Left ventricle myocardium superior (tissue), 1 donor: ENCODE measurements at regions not wholly inside any gene's neighbourhood (a gene's known extent, or its start where the extent isn't known, plus 50 kb on each side); places are given as distances from the start of the nearest gene placed in this dataset.

Experiments used
- ATAC-seq: fragments of 200-7000 bp; cut with Tn5 transposase; one replicate; pipeline ENCODE4 v1.9.1; 2020; ENCODE audit warnings: mild to moderate bottlenecking, moderate library complexity
- DNase-seq: peaks from one replicate; pipeline ENCODE4 v3.0.0-alpha.2; 2020
- intact Hi-C: fragments of 100-400 bp; cut with micrococcal nuclease; formaldehyde crosslinking; loops from one replicate; pipeline ENCODE4 v1.11.0; 2022
- donor health status: DM: no; HTN: yes; CAD: no; lungs with severe emphysema.

DNA sequence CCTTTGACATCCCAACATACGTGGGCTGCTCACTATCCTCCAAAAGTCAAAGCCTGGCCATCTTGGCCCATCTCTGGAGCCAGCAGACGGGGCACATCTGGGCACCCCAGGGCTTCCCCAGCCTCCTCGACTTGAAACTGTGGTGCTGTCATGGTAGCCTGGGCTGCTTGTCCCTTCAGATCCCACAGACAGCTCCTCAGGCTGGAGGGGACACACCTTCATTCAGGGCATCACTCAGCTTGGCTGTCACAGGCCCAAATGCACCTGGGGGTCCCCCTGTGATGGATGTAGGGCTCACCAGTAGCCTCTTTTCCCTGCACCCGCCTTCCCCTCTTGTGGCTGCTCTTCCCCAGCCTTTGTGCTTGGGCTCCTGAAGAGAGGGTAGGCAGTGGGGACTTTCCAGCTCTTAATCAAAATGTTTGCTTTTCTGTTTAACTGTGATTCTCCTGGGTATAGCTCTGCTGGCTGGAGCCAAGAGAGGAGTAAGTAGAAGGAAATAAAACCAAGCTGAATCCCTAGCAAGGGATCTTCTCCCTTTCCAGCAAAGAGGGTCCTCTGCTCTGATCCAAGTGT, 92.3 kb downstream of the GYPC start:
- DNase-seq (no peak), ATAC-seq (no peak)
- intact Hi-C loops: no loop called here

- DNase-seq (no peak), ATAC-seq (no peak)
- intact Hi-C loops: no loop called here
These were observed 93.1 kb downstream of the GYPC start for GRCh38 chr2:126748929-126749518.

GRCh38 chr2:126749537-126749936, 93.6 kb downstream of the GYPC start:
- DNase-seq: no peak
- peak; percentile 64 for ATAC-seq
- intact Hi-C loops: no loop called here

GRCh38 chr2:126750506-126750905, 94.5 kb downstream of the GYPC start:
- ATAC-seq (no peak), DNase-seq (no peak)
- intact Hi-C loops: no loop called here

GRCh38 chr2:126751477-126751876, 95.5 kb downstream of the GYPC start:
- DNase-seq: no peak
- intact Hi-C loops: no loop called here
- ATAC-seq: no peak

DNA sequence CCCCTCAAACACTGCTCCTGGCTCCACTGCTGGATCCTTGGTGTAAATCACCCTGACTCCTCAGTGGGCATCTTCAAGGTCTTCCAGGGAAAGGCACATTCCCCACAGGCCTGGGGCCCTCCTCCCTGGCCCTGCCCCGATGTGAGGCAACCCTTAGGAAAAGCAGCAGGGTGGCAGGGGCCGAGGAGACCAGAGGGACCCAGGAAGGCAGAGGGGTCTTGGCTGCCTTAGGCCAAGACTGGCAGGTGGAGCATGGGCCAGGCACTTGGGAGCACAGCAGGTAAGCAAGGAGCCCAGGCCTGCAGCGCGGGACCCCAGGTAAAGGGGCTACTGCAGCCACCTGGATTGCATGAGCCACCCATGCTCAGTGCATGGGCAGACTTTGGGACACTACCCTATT, 96.9 kb downstream of the GYPC start:
- no peak for ATAC-seq
- DNase-seq: no peak
- intact Hi-C loops: no loop called here

DNA sequence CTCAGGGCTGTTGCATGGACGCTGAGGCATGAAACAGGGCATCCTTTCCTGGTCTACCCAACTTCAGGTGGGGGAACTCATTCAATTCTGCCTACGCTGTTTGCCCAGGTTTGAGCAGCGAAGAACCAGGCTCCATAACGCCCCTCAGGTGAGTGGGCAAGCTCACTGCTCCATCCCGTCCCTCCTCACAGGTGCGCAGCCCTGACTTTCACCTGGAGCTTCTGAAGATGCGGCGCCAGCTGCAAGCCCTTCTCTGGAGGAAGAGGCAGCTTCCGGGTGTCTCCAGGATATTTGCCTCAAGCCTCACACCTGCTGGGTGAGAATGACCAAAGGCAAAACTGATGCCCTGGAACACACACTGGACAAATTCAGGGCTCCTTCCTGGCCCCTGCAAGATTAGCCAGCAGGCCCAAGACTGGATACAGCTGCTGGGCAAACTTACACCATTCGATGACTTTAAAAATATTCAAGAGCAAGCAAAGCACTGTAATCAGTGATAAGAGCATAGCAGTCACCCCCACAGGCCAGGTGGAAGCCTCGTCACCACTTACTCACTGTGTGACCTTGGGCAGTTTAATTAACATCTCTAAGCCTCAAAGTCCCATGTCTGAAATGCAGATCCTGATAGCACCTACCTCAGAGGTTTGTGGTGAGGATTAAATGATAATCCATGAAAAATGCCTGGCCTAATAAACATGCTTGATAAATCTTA, 97.7 kb downstream of the GYPC start:
- intact Hi-C loops: no loop called here
- ATAC-seq: no peak
- no peak for DNase-seq

GRCh38 chr2:126754240-126755004, 98.5 kb downstream of the GYPC start:
- DNase-seq (no peak), ATAC-seq (no peak)
- intact Hi-C loops: no loop called here

GRCh38 chr2:126756125-126756524, 100.2 kb downstream of the GYPC start:
- intact Hi-C loops: no loop called here
- ATAC-seq (no peak), DNase-seq (no peak)

- intact Hi-C loops: no loop called here
- DNase-seq (no peak), ATAC-seq (peak; percentile 23)
These were observed 105.5 kb downstream of the GYPC start for GRCh38 chr2:126761256-126761980.

DNA sequence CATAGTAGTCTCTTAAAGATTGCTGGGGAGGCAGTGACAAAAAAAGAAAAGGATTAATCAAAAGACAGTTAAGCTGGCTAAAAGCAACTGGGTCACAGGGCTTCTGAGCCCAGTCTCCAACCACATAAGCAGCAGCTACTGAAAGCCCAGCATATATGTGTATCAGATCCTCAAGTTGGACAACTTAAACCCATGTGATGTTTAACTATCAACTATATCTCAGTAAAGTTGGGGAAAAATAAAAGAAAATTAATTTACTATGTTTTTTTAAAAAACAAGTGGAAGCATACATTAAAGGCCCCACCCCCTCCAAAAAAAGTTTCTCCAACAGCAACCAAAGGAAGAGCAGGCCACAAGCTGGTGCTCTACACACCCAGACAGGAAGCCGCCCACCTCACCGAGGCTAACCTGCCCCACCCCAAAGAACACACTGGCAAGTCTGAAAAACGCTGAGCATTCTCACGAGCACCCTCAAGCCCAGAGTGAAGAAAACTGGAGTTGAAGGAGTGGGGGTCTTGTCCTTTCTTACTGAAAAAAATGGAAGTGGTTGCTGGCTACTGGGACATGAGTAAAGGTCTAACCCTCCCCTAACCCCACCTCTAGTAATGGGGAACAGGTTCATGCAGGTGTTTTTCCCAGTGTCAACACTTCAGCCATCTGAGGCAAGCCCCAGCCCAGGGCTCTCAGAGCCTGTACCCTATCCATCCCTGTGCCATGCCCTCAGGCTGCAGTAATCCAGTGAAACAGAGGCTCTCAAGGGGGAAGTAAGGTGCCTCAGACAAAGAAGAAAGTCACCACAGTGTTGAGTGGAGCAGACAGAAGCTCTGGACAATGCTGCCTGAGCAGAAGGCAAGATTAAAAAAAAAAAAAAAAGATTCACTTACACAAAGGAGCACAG, 106.3 kb downstream of the GYPC start:
- DNase-seq: no peak
- ATAC-seq: no peak
- intact Hi-C loops: no loop called here

- intact Hi-C loops: no loop called here
- DNase-seq (no peak), ATAC-seq (no peak)
These were observed 108.8 kb downstream of the GYPC start for GRCh38 chr2:126764686-126765265.

GRCh38 chr2:126765395-126765794, 109.4 kb downstream of the GYPC start:
- intact Hi-C loops: no loop called here
- no peak for DNase-seq
- ATAC-seq: no peak

GRCh38 chr2:126766295-126766968, 110.5 kb downstream of the GYPC start:
- intact Hi-C loops: no loop called here
- ATAC-seq: no peak
- no peak for DNase-seq

DNA sequence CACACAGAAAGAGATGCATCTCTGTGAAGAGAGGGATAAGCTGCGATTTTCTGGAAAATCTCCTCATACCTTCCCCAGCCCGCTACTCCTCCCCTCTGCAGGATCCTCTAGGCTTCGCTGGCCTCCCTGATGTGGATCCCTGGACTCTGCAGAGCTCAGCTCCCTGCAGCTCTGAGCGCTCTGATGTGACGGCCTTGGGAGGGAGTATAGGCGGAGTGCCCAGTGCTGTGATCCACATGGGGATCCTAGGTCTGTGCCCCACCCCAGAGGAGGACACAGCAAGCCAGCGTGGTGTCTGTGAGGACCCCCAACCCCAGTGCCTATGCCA, 111.0 kb downstream of the GYPC start:
- intact Hi-C loops: no loop called here
- no peak for DNase-seq

DNA sequence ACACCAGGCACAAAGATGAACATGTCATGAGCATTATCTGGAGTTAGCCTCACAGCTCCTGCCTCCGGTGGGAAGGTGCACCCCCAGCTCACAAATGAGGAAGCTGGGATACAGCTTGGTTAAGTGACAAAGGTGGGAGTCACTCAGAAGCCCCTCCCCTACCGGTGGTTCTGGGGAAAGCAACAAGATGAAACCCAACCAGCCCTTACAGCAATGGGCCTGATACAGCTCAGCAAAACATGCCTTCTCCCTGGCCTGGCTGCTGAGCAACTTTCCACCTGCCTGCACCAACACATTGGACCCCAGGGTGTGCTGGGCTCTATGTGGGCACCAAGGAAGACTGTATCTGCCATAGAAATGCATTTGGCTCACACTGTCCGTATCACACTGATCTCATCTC, 113.2 kb downstream of the GYPC start:
- no peak for ATAC-seq
- intact Hi-C loops: no loop called here
- no peak for DNase-seq

More for the DNA sequence above, 111.0 kb downstream of the GYPC start:
- ATAC-seq: no peak

DNA sequence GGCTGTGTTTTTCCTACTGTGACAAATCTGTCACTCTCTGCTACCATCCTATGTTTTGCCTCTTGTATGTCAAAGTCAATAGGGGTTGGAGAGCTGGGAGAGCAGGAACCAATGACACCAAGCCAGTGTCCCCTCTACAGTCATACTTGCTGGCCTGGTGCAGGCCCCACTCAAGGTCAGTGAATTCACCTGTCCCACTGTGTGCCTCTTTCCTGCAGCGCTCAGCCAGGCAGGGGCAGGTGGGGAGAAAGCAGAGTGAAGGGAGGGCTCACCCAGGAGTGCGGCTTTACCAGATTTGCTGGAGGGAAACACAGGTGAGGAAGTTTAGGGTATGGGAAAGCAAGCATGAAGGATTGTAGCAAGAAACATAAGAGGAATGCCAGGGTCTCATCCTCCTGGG, 114.5 kb downstream of the GYPC start:
- no peak for DNase-seq
- intact Hi-C loops: loop anchor here (10.0 kb wide), 1 partner anchor 546 kb away; no protein-coding TSS in a partner anchor
- no peak for ATAC-seq

- ATAC-seq (no peak), DNase-seq (no peak)
- intact Hi-C loops: loop anchor here (10.0 kb wide), 1 partner anchor 546 kb away; no protein-coding TSS in a partner anchor
These were observed 115.1 kb downstream of the GYPC start for GRCh38 chr2:126771094-126771493.
